ENCODE measurements at regions not wholly inside any gene's neighbourhood (a gene's known extent, or its start where the extent isn't known, plus 50 kb on each side); places are given as distances from the start of the nearest gene placed in this dataset.

- no peak for TF ChIP-seq CTCF (IDR thresholded peaks at IDR 0.05)
- no peak for TF ChIP-seq POLR2A (IDR thresholded peaks at IDR 0.05)
These were observed 416.9 kb upstream of the ID2 start for GRCh38 chr2:8264981-8265380.
